ENCODE measurements at regions not wholly inside any gene's neighbourhood (a gene's known extent, or its start where the extent isn't known, plus 50 kb on each side); places are given as distances from the start of the nearest gene placed in this dataset.
"Not testable (repeated sequence)": the region's sequence is repeated elsewhere in the genome, so short reads cannot be mapped to it uniquely, and the experiment has no call there.

GRCh38 chr6:57860481-57861315 is 543.3 kb downstream of the PRIM2 start:
- DNase-seq (ENCODE audit: low read depth, low spot score), result not testable (repeated sequence)

GRCh38 chr6:57870083-57870482 is 552.7 kb downstream of the PRIM2 start:
- not testable (repeated sequence) for DNase-seq (ENCODE audit: low read depth, low spot score)

- not testable (repeated sequence) for DNase-seq (ENCODE audit: low read depth, low spot score)
Measured at GRCh38 chr6:57873424-57873823, 556.0 kb downstream of the PRIM2 start.

GRCh38 chr6:57876659-57877058 is 559.2 kb downstream of the PRIM2 start:
- not testable (repeated sequence) for DNase-seq (ENCODE audit: low read depth, low spot score)

GRCh38 chr6:57877729-57878128 is 560.3 kb downstream of the PRIM2 start:
- DNase-seq (ENCODE audit: low read depth, low spot score), result not testable (repeated sequence)

- DNase-seq (ENCODE audit: low read depth, low spot score), result not testable (repeated sequence)
Measured at GRCh38 chr6:57878792-57879191, 561.4 kb downstream of the PRIM2 start.

- DNase-seq (ENCODE audit: low read depth, low spot score), result not testable (repeated sequence)
Measured at GRCh38 chr6:57898850-57899249, 581.4 kb downstream of the PRIM2 start.

GRCh38 chr6:57900687-57901399 is 583.4 kb downstream of the PRIM2 start:
- DNase-seq (ENCODE audit: low read depth, low spot score), result not testable (repeated sequence)

- DNase-seq (ENCODE audit: low read depth, low spot score), result not testable (repeated sequence)
Measured at GRCh38 chr6:57901445-57901844, 584.0 kb downstream of the PRIM2 start.

GRCh38 chr6:57904356-57904755 is 586.9 kb downstream of the PRIM2 start:
- DNase-seq (ENCODE audit: low read depth, low spot score), result not testable (repeated sequence)

- not testable (repeated sequence) for DNase-seq (ENCODE audit: low read depth, low spot score)
Measured at GRCh38 chr6:57915300-57915699, 597.9 kb downstream of the PRIM2 start.

- DNase-seq (ENCODE audit: low read depth, low spot score), result not testable (repeated sequence)
Measured at GRCh38 chr6:57942966-57943365, 625.5 kb downstream of the PRIM2 start.

GRCh38 chr6:57946084-57946768 is 628.8 kb downstream of the PRIM2 start:
- DNase-seq (ENCODE audit: low read depth, low spot score), result not testable (repeated sequence)

GRCh38 chr6:57946769-57947091 is 629.3 kb downstream of the PRIM2 start:
- not testable (repeated sequence) for DNase-seq (ENCODE audit: low read depth, low spot score)

- DNase-seq (ENCODE audit: low read depth, low spot score), result peak; percentile 20
Measured at GRCh38 chr6:57948481-57948880, 631.1 kb downstream of the PRIM2 start.

- DNase-seq (ENCODE audit: low read depth, low spot score), result not testable (repeated sequence)
Measured at GRCh38 chr6:57950430-57950829, 633.0 kb downstream of the PRIM2 start.

GRCh38 chr6:57966757-57967156 is 649.3 kb downstream of the PRIM2 start:
- not testable (repeated sequence) for DNase-seq (ENCODE audit: low read depth, low spot score)

GRCh38 chr6:57971956-57972355 is 654.5 kb downstream of the PRIM2 start:
- not testable (repeated sequence) for DNase-seq (ENCODE audit: low read depth, low spot score)

- DNase-seq (ENCODE audit: low read depth, low spot score), result no peak
Measured at GRCh38 chr6:57974653-57975052, 657.2 kb downstream of the PRIM2 start.

- DNase-seq (ENCODE audit: low read depth, low spot score), result not testable (repeated sequence)
Measured at GRCh38 chr6:57975127-57975526, 657.7 kb downstream of the PRIM2 start.

GRCh38 chr6:57976371-57976770 is 658.9 kb downstream of the PRIM2 start:
- not testable (repeated sequence) for DNase-seq (ENCODE audit: low read depth, low spot score)

- not testable (repeated sequence) for DNase-seq (ENCODE audit: low read depth, low spot score)
Measured at GRCh38 chr6:57983603-57984002, 666.2 kb downstream of the PRIM2 start.
